ENCODE measurements at regions not wholly inside any gene's neighbourhood (a gene's known extent, or its start where the extent isn't known, plus 50 kb on each side); places are given as distances from the start of the nearest gene placed in this dataset.

DNA sequence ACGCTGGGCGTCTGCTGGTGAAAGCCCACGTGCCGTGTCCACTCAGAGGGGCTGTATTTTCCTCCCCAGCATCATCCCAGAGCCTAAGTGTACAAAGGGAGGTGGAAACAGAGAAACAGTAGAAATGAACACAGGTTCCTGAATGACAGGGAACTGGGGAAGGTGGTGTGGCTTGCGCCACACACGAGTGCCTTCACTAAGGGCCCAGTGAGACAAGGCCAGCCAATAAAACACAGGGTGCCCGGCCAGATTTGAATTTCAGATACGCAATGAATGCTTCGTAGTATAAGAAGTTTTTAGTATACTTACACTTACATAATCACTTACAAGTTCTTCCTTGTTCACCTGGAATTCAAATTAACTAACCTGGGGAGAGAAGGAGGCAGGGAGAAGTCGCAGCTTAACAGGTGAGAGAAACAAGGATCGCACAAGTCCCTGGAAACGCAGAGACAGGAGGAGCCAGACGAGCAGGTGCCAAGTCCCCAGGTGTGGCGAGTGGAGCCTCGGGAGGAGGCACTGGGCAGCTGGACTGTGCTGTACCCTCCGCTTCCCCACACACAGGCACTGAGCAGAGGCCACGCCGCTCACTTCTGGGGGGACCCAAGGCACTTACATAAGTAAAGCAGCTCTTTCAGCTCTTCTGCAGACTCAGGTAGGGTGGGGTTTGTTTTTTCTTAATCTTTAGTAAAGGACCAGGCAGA is 105.2 kb upstream of the MGMT start:
- DNase-seq (ENCODE audit: low read depth in 2 of 2) = no peak
- H3K4me3 ChIP-seq (replicated peaks in 1 of 2; ENCODE audit: low read depth in 2 of 2, low read length in 2 of 2) = no peak overlapping the region
- TF ChIP-seq, protein P1, sequence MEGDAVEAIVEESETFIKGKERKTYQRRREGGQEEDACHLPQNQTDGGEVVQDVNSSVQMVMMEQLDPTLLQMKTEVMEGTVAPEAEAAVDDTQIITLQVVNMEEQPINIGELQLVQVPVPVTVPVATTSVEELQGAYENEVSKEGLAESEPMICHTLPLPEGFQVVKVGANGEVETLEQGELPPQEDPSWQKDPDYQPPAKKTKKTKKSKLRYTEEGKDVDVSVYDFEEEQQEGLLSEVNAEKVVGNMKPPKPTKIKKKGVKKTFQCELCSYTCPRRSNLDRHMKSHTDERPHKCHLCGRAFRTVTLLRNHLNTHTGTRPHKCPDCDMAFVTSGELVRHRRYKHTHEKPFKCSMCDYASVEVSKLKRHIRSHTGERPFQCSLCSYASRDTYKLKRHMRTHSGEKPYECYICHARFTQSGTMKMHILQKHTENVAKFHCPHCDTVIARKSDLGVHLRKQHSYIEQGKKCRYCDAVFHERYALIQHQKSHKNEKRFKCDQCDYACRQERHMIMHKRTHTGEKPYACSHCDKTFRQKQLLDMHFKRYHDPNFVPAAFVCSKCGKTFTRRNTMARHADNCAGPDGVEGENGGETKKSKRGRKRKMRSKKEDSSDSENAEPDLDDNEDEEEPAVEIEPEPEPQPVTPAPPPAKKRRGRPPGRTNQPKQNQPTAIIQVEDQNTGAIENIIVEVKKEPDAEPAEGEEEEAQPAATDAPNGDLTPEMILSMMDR (IDR thresholded peaks at IDR 0.05; ENCODE audit: low read depth, low read length) = no peak

GRCh38 chr10:129364949-129365348 is 102.1 kb upstream of the MGMT start:
- TF ChIP-seq, protein P1 (IDR thresholded peaks at IDR 0.05; ENCODE audit: low read depth, low read length) = no peak

DNA sequence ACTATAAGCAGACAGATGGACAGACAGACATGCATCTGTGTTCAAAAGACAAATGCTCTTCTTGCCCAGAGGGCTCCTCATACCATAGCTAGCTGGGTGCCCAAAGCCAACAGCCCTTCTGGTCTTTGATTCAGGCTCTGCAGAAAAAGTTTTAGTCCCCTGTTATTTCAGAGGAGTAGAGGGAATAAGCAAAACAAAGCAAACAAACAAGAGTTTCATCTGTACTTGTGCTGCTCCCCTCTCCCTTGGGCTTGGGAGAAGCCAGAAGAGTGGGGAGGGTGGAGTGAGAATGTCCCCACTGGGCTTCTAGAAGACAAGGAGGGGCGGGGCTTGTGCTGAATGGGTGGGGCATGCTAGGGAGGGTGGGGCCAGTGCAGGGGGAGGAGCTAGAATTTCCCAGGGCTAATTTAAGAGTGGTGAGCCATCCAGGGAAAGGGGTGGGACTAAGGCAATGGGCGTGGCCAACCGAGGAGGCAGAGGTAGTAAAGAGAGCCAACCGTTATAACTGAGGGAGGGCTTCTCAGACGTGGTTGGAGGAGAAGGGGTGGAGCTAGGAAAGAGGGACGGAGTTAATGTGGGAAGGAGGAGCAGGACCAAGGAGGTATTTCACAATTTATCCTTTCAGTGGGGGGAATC is 101.2 kb upstream of the MGMT start:
- TF ChIP-seq, protein P1 (IDR thresholded peaks at IDR 0.05; ENCODE audit: low read depth, low read length) = no peak
- no peak overlapping the region for H3K4me3 ChIP-seq (replicated peaks in 1 of 2; ENCODE audit: low read depth in 2 of 2, low read length in 2 of 2)
- no peak for DNase-seq (ENCODE audit: low read depth in 2 of 2)

More at GRCh38 chr10:129364949-129365348, 102.1 kb upstream of the MGMT start:
- H3K4me3 ChIP-seq (replicated peaks in 1 of 2; ENCODE audit: low read depth in 2 of 2, low read length in 2 of 2) = no peak overlapping the region
- no peak for DNase-seq (ENCODE audit: low read depth in 2 of 2)

GRCh38 chr10:129366450-129366849 is 100.6 kb upstream of the MGMT start:
- TF ChIP-seq, protein P1 (IDR thresholded peaks at IDR 0.05; ENCODE audit: low read depth, low read length) = no peak

DNA sequence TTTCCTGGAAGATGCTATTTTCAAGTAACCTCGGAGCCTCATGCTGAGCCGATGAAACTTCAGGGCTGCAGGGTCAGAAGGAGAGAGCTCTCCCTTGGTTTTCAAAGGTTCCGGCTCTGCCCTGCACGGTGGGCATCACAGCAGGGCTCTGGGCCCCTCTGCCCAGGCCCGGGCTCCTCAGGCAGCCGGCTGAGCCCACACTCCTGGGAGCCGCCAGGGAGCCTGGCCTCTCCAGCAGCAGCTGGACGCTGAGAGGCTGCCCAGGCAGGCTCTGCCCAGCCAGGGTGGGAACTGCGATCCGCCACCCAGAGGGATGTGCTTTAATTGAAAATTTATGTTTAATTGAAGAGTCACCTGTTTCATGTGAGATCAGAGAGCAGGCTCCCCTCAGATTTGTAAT is 97.5 kb upstream of the MGMT start:
- TF ChIP-seq, protein P1 (IDR thresholded peaks at IDR 0.05; ENCODE audit: low read depth, low read length) = no peak
- DNase-seq (ENCODE audit: low read depth in 2 of 2) = no peak
- H3K4me3 ChIP-seq (replicated peaks in 1 of 2; ENCODE audit: low read depth in 2 of 2, low read length in 2 of 2) = no peak overlapping the region

More at GRCh38 chr10:129366450-129366849, 100.6 kb upstream of the MGMT start:
- DNase-seq (ENCODE audit: low read depth in 2 of 2) = no peak
- no peak overlapping the region for H3K4me3 ChIP-seq (replicated peaks in 1 of 2; ENCODE audit: low read depth in 2 of 2, low read length in 2 of 2)

DNA sequence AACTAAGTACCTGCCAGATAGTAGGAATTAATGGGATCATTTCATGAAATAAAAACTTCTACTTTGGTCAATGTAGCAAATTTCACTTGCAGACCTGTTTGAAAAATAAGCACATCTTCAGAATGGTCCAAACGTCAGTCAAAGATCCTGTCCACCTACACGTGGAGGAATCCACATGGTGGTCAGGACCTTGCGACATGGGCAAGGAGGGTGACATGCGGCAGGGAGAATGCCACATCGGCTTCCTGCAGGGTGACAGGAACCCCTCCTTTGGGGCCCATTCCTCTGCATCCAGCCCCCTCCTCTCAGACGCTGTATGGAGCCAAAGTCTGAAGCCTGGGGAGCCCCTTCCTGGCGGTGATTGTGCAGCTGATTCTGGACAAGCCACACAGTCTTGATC is 95.5 kb upstream of the MGMT start:
- TF ChIP-seq, protein P1 (IDR thresholded peaks at IDR 0.05; ENCODE audit: low read depth, low read length) = no peak
- no peak overlapping the region for H3K4me3 ChIP-seq (replicated peaks in 1 of 2; ENCODE audit: low read depth in 2 of 2, low read length in 2 of 2)
- no peak for DNase-seq (ENCODE audit: low read depth in 2 of 2)
